HL-60 (cell line): ENCODE measurements at regions not wholly inside any gene's neighbourhood (a gene's known extent, or its start where the extent isn't known, plus 50 kb on each side); places are given as distances from the start of the nearest gene placed in this dataset.

Experiments
- DNase-seq, 2 experiments: peaks; one replicate each; pipeline ENCODE4 v3.0.0-alpha.2; 2010 to 2020; ENCODE audit warnings: low read depth in 1 of 2, low spot score in 1 of 2
- H3K27ac ChIP-seq: fragments of 250-450 bp; sonication (Bioruptor Pico); replicated peaks from 2 replicates; pipeline ENCODE4 v1.5.1; 2020; ENCODE audit warnings: mild to moderate bottlenecking, moderate library complexity
- H3K27me3 ChIP-seq: fragments of 250-450 bp; sonication (Bioruptor Pico); 2 replicates; pipeline ENCODE4 v1.5.1; 2021; ENCODE audit warnings: mild to moderate bottlenecking, moderate library complexity; ENCODE audit not compliant: insufficient read depth, poor library complexity, severe bottlenecking
- H3K4me3 ChIP-seq: replicated peaks from 2 replicates; pipeline ENCODE4 v1.5.1; 2011; ENCODE audit warnings: mild to moderate bottlenecking, control low read depth, low read length; ENCODE audit not compliant: insufficient read depth
- CTCF ChIP-seq: IDR thresholded peaks from one replicate; pipeline ENCODE4 v1.5.1; 2011; ENCODE audit warnings: low read length, control low read depth, inconsistent platforms; ENCODE audit not compliant: insufficient read depth
- GABPA ChIP-seq: IDR thresholded peaks from 2 replicates; pipeline ENCODE4 v1.6.1; 2012; ENCODE audit warnings: low read depth
- POLR2AphosphoS5 ChIP-seq: IDR thresholded peaks from 2 replicates; pipeline ENCODE4 v1.6.1; 2012; ENCODE audit warnings: low read depth
- REST ChIP-seq: IDR thresholded peaks from 2 replicates; pipeline ENCODE4 v1.6.1; 2012; ENCODE audit warnings: low read depth; ENCODE audit not compliant: insufficient replicate concordance
- SPI1 ChIP-seq: IDR thresholded peaks from 2 replicates; pipeline ENCODE4 v1.6.1; 2012; ENCODE audit warnings: low read depth, mild to moderate bottlenecking, borderline replicate concordance

GRCh38 chr13:50309318-50309717 is 294.1 kb downstream of the KCNRG start:
- TF ChIP-seq POLR2AphosphoS5 (no peak), REST (no peak), SPI1 (no peak), GABPA (no peak), CTCF (no peak)
- Histone ChIP-seq H3K27ac (no peak overlapping the region), H3K27me3 (no peaks in the 10 kb centered on the region), H3K4me3 (no peak overlapping the region)
- no peak for DNase-seq

GRCh38 chr13:50309882-50310594 is 294.8 kb downstream of the KCNRG start:
- H3K27ac ChIP-seq, result no peak overlapping the region
- 0 out of 2 replicates have a peak, but pooled peaks have one; percentile 13 for TF ChIP-seq SPI1
- TF ChIP-seq GABPA, result no peak
- DNase-seq, result peak in 1 of 2 experiments; percentile 30

GRCh38 chr13:50310734-50311133 is 295.5 kb downstream of the KCNRG start:
- no peak overlapping the region for H3K4me3 ChIP-seq
- H3K27me3 ChIP-seq, result no peaks in the 10 kb centered on the region
- TF ChIP-seq GABPA (no peak), CTCF (no peak), REST (no peak), SPI1 (no peak)
- no peak for DNase-seq
- H3K27ac ChIP-seq, result no peak overlapping the region

More at GRCh38 chr13:50309882-50310594, 294.8 kb downstream of the KCNRG start:
- H3K4me3 ChIP-seq, result no peak overlapping the region
- H3K27me3 ChIP-seq, result no peaks in the 10 kb centered on the region

- Histone ChIP-seq H3K27ac (peak overlapping the region; percentile 77), H3K27me3 (no peaks in the 10 kb centered on the region), H3K4me3 (no peak overlapping the region)
- DNase-seq, result no peak
- TF ChIP-seq REST (no peak), GABPA (no peak), CTCF (no peak), SPI1 (no peak), POLR2AphosphoS5 (no peak)
Observed at GRCh38 chr13:50318887-50319286, 303.6 kb downstream of the KCNRG start.
